WTC11 (cell line): ENCODE measurements at regions not wholly inside any gene's neighbourhood (a gene's known extent, or its start where the extent isn't known, plus 50 kb on each side); places are given as distances from the start of the nearest gene placed in this dataset.

ENCODE experiments used
- ATAC-seq: fragments of 200-7000 bp; cut with Tn5 transposase; 2 replicates; pipeline ENCODE4 v1.10.0; 2021; ENCODE audit warnings: mild to moderate bottlenecking, moderate library complexity
- CTCF ChIA-PET: fragments of 300-600 bp; sonication (Branson Sonifier 250); formaldehyde crosslinking; loops from one replicate; lab custom pipeline; 2021; ENCODE audit warnings: antibody characterized with exemption; lab: Charles Lee
- POLR2A ChIA-PET: fragments of 350-600 bp; sonication (Branson Sonifier 250); formaldehyde crosslinking; loops from one replicate; lab custom pipeline; 2021; ENCODE audit warnings: antibody characterized with exemption; lab: Charles Lee
- DNase-seq: peaks from one replicate; pipeline ENCODE4 v3.0.0; 2021; ENCODE audit warnings: low spot score
- H3K27ac Mint-ChIP-seq: 2 replicates; pipeline ENCODE4 v1.8.0; 2021; ENCODE audit warnings: mixed read lengths
- H3K27me3 Mint-ChIP-seq: 2 replicates; pipeline ENCODE4 v1.8.0; 2021; ENCODE audit warnings: low read depth, mild to moderate bottlenecking, moderate library complexity, mixed read lengths
- H3K36me3 Mint-ChIP-seq: 2 replicates; pipeline ENCODE4 v1.8.0; 2021; ENCODE audit warnings: mixed read lengths
- H3K4me1 Mint-ChIP-seq: 2 replicates; pipeline ENCODE4 v1.8.0; 2022; ENCODE audit warnings: mixed read lengths
- H3K4me3 Mint-ChIP-seq: 2 replicates; pipeline ENCODE4 v1.8.0; 2021; ENCODE audit warnings: mild to moderate bottlenecking, moderate library complexity, mixed read lengths
- H3K9me3 Mint-ChIP-seq: 2 replicates; pipeline ENCODE4 v1.8.0; 2021; ENCODE audit warnings: mixed read lengths
- AR ChIP-seq: fragments of 250-450 bp; sonication (Bioruptor Pico); IDR thresholded peaks from 2 replicates; pipeline ENCODE4 v1.9.0; 2021; ENCODE audit warnings: mild to moderate bottlenecking
- ATF2 ChIP-seq: sonication (generic); formaldehyde crosslinking; IDR thresholded peaks from 2 replicates; pipeline ENCODE4 v1.8.1; 2022; ENCODE audit warnings: low read depth, missing genetic modification reagents, borderline replicate concordance
- ATF3 ChIP-seq: sonication (generic); formaldehyde crosslinking; conservative IDR thresholded peaks from 2 replicates; pipeline ENCODE4 v1.8.1; 2022; ENCODE audit warnings: mild to moderate bottlenecking, missing genetic modification reagents
- CREM ChIP-seq: sonication (generic); formaldehyde crosslinking; IDR thresholded peaks from 2 replicates; pipeline ENCODE4 v1.8.1; 2022; ENCODE audit warnings: mild to moderate bottlenecking, missing genetic modification reagents, moderate library complexity
- GABPB1 ChIP-seq: sonication (generic); formaldehyde crosslinking; IDR thresholded peaks from 2 replicates; pipeline ENCODE4 v1.8.1; 2023; ENCODE audit warnings: mild to moderate bottlenecking, missing genetic modification reagents
- JAZF1 ChIP-seq: fragments of 250-450 bp; sonication (Bioruptor Pico); IDR thresholded peaks from 2 replicates; pipeline ENCODE4 v1.9.0; 2021; ENCODE audit warnings: moderate library complexity, mild to moderate bottlenecking, inconsistent platforms
- JUN ChIP-seq: sonication (generic); formaldehyde crosslinking; IDR thresholded peaks from 2 replicates; pipeline ENCODE4 v1.8.0; 2023; ENCODE audit warnings: mild to moderate bottlenecking, missing genetic modification reagents
- OVOL2 ChIP-seq: fragments of 250-450 bp; sonication (Bioruptor Pico); IDR thresholded peaks from 2 replicates; pipeline ENCODE4 v1.9.0; 2021; ENCODE audit warnings: mild to moderate bottlenecking, borderline replicate concordance
- PRDM15 ChIP-seq: sonication (generic); formaldehyde crosslinking; IDR thresholded peaks from 2 replicates; pipeline ENCODE4 v1.8.0; 2022; ENCODE audit warnings: missing genetic modification reagents
- RELA ChIP-seq: sonication (generic); formaldehyde crosslinking; IDR thresholded peaks from 2 replicates; pipeline ENCODE4 v1.8.1; 2022; ENCODE audit warnings: missing genetic modification reagents, mild to moderate bottlenecking, borderline replicate concordance
- SMAD3 ChIP-seq: sonication (generic); formaldehyde crosslinking; IDR thresholded peaks from 2 replicates; pipeline ENCODE4 v1.8.0; 2022; ENCODE audit warnings: missing genetic modification reagents, mild to moderate bottlenecking, borderline replicate concordance
- SOX15 ChIP-seq: fragments of 250-450 bp; sonication (Bioruptor Pico); IDR thresholded peaks from 2 replicates; pipeline ENCODE4 v1.9.0; 2021; ENCODE audit warnings: mild to moderate bottlenecking
- STAT6 ChIP-seq: sonication (generic); formaldehyde crosslinking; conservative IDR thresholded peaks from 2 replicates; pipeline ENCODE4 v1.8.1; 2023; ENCODE audit warnings: mild to moderate bottlenecking, low read depth, missing genetic modification reagents, moderate library complexity
- TCF7 ChIP-seq: sonication (generic); formaldehyde crosslinking; IDR thresholded peaks from 2 replicates; pipeline ENCODE4 v1.8.0; 2022; ENCODE audit warnings: mild to moderate bottlenecking, low read depth, missing genetic modification reagents, moderate library complexity
- ZNF138 ChIP-seq: sonication (generic); formaldehyde crosslinking; conservative IDR thresholded peaks from 2 replicates; pipeline ENCODE4 v1.8.1; 2022; ENCODE audit warnings: mild to moderate bottlenecking, moderate library complexity, missing genetic modification reagents
- ZNF232 ChIP-seq: sonication (generic); formaldehyde crosslinking; IDR thresholded peaks from 2 replicates; pipeline ENCODE4 v1.8.0; 2022; ENCODE audit warnings: mild to moderate bottlenecking, missing genetic modification reagents
- ZNF281 ChIP-seq: sonication (generic); formaldehyde crosslinking; IDR thresholded peaks from 2 replicates; pipeline ENCODE4 v1.8.0; 2023; ENCODE audit warnings: mild to moderate bottlenecking, missing genetic modification reagents
- ZNF396 ChIP-seq: fragments of 250-450 bp; sonication (Bioruptor Pico); IDR thresholded peaks from 2 replicates; pipeline ENCODE4 v1.8.0; 2021; ENCODE audit warnings: mild to moderate bottlenecking, moderate library complexity, borderline replicate concordance
- ZNF532 ChIP-seq: fragments of 250-450 bp; sonication (Bioruptor Pico); IDR thresholded peaks from 2 replicates; pipeline ENCODE4 v1.9.0; 2021; ENCODE audit warnings: mild to moderate bottlenecking, borderline replicate concordance

GRCh38 chr2:234426616-234427015 is 70.3 kb downstream of the ARL4C start:
- no peak overlapping the region for H3K27ac Mint-ChIP-seq
- DNase-seq (no peak), ATAC-seq (no peak)
- TF ChIP-seq CREM (CRISPR knock-in tag): no peak
- TF ChIP-seq ZNF281 (CRISPR knock-in tag): no peak
- TF ChIP-seq STAT6 (CRISPR knock-in tag): no peak
- TF ChIP-seq ZNF532: no peak
- TF ChIP-seq AR: no peak
- no peak for TF ChIP-seq ATF2
- TF ChIP-seq ZNF232 (CRISPR knock-in tag): no peak
- no peak for TF ChIP-seq SOX15 (CRISPR knock-in tag)
- TF ChIP-seq TCF7: no peak
- no peak for TF ChIP-seq PRDM15 (CRISPR knock-in tag)
- TF ChIP-seq JUN (CRISPR knock-in tag): no peak
- no peak for TF ChIP-seq SMAD3 (CRISPR knock-in tag)
- no peak for TF ChIP-seq OVOL2 (CRISPR knock-in tag)
- no peak for TF ChIP-seq RELA
- TF ChIP-seq ZNF138 (CRISPR knock-in tag): no peak
- TF ChIP-seq GABPB1 (CRISPR knock-in tag): no peak
- TF ChIP-seq ZNF396 (CRISPR knock-in tag): no peak
- no peak for TF ChIP-seq ATF3 (CRISPR knock-in tag)
- TF ChIP-seq JAZF1: no peak
- no peak overlapping the region for H3K4me3 Mint-ChIP-seq
- ChIA-PET POLR2A (interaction anchor here (0.6 kb wide), 1 partner anchor 45 kb away, joined by 4 read pairs; no protein-coding TSS in a partner anchor), CTCF (interaction anchor here (0.6 kb wide), 1 partner anchor 71 kb away, joined by 4 read pairs; no protein-coding TSS in a partner anchor)
- no peaks in the 10 kb centered on the region for H3K36me3 Mint-ChIP-seq
- peaks cover 73% of the 10 kb centered on the region for H3K27me3 Mint-ChIP-seq
- H3K4me1 Mint-ChIP-seq: peaks cover 52% of the 10 kb centered on the region
- peaks cover 2% of the 10 kb centered on the region; the same call in 1 of the 2 replicates for H3K9me3 Mint-ChIP-seq
